Stimulated activated naive CD4-positive, alpha-beta T cell treated with Interleukin-2 at 50 U/mL for 16 hours (primary cell): ENCODE measurements at regions not wholly inside any gene's neighbourhood (a gene's known extent, or its start where the extent isn't known, plus 50 kb on each side); places are given as distances from the start of the nearest gene placed in this dataset.

Experiments used
- DNase-seq: peaks from one replicate; lab custom pipeline; 2025; lab: John Stamatoyannopoulos, UW

DNA sequence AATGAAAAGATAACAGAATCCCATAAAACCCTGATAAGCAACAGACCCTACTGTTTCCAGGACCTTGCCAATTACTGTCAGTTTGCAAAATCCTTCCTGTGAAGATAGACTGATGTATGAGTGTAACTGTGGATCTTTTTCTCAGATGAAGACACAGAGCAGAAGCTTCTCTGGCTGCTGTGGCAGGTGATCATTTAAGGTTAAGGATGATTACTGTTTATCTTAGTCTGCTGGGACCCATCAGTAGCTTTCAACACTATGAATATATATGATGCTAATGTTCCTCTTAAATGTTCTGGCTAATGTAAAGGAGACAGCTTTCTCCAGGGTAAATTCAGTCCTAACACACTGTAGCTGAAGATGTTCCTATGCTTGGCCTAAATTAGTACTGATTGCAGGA, 56.0 kb upstream of the CTTNBP2 start:
- no peak for DNase-seq

DNA sequence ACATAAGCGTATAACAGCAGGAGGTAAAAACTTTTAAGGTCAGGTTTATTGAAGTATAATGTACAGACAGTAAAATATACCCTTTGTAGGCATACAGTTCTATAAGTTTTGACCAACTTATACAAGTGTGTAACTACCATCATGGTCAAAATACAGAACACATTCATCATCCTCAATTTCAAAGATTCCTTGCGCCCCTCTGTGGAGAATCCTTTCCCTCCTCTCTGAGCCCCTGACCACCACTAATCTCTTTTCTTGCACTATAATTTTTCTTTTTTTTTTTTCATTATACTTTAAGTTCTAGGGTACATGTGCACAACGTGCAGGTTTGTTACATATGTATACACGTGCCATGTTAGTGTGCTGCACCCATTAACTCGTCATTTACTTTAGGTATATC, 58.1 kb upstream of the CTTNBP2 start:
- no peak for DNase-seq

DNA sequence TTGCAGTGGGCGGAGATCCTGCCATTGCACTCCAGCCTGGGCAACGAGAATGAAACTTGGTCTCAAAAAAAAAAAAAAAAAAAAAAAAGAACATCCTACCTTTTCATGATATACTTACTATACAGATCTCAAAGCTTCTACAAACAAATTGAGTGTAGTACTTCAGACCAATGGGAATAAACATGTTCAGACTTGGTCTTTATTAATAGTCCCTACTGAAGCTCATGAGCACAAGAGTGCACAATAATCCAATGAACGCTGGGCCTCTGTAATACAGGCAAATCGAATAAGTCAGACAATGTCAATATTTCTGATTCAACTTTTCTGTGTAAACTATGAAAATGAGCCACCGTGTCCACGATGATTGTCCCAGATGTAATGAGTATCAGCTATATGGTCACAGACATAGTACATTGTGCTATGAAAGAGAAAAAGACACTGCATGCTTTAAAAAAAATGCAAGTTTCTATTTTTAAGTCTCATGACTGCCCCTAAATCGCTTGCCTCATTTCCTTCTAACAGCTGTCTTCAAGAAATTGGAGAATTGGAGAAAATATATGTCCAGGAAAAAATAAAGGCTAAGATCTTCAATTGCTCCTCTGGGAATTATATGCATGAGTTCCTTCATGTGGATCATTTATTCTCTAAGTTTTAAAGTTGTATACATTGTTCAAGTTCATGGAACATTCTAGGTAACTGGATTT, 64.0 kb upstream of the CTTNBP2 start:
- DNase-seq = no peak

DNA sequence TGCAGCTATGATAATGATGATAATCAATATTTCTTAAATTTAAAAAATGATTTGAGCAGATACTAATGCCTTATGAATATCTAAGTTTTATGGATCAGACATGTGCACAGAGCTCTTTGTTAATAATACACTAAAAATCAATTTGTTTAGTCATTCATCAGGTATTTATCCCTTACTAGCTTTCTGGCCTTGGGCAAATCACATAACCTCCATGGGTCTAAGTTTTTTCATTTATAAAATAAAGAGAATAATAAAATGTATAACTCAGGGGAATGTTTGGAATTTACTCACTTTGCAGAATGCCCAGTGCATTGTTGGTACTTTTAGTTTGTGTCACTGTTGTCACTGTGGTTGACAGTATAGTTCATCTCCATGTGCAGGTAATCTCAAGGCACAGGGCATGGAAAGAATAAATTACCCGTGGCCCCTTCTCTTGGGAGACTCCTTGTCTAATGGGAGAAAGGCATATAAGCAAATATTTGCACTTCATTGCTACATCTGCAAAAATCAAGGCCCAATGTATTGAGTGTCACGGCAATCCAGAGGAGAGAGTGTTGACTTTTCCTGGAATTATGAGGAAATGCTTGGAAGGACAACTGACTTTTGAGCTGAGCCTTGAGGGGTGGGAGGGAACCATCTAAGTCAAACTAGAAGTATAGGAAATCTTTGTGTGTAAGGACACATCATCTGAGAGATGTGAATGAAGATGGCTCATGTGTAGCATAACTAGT, 64.7 kb upstream of the CTTNBP2 start:
- no peak for DNase-seq

DNA sequence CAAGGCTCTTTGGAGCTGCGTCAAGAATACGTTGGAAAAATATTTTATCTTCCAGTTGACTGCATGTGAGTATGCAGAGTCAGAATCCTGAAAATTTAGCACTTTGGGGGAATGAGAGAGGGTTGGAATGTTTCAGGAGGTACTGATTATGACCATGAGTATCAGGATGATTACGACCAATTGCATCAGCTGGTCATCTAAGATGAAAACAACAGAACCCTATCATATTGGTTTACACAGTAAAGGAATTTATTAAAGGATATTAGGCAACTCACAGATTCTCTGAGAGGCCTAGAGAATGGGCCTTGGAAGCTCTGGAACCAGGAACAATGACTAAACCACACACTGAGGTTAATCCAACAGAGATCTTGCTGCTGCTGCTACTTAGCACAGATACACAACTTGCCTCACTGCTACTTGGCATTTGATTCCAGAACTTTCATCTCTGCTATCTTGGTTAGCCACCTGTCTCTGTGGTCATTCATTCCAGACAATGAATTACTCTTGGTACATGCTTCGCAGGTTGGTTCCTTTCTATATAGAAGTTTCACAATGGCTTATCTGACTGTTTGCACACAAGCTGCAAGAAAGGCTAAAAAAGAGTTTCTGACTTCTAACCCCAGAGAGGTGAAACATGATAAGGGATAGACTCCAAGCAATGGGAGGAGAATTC, 68.0 kb upstream of the CTTNBP2 start:
- DNase-seq = no peak

DNA sequence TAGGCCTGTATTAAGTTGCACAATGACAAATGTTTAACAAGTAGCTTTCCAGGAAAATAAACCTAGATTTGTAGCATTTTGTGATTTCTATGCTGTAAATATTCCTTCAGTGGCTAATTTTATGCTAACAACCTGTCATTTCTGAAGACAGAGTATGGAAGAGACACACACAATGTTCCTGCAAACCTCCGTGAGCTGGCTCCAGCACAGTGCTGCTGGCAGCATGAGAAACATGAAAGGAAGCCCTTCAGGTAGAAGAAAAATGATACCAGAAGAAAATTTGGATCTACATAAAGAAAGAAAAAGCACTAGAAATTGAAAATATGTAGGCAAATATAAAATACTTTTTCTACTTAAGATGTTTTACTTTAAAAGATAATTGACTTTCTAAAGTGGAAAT, 69.5 kb upstream of the CTTNBP2 start:
- no peak for DNase-seq

DNA sequence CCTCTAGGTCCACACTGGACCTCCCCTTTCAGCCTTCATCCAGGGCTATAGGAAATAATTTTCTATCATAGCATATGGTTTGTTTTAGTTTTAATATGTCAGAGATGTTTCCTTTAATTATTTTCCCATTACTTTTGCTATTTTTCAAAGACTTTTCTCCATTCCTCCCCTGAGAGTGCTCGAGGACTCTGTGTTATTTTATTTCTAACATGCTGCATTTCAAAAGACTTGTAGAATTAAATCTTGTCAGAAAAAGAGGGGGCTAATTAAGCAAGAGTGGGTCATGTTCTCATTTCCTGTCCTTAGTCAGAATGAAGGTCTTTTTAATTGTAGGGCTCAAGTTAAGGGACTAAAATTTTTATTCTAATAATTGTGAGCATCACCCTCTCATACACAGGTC, 71.6 kb upstream of the CTTNBP2 start:
- no peak for DNase-seq

DNA sequence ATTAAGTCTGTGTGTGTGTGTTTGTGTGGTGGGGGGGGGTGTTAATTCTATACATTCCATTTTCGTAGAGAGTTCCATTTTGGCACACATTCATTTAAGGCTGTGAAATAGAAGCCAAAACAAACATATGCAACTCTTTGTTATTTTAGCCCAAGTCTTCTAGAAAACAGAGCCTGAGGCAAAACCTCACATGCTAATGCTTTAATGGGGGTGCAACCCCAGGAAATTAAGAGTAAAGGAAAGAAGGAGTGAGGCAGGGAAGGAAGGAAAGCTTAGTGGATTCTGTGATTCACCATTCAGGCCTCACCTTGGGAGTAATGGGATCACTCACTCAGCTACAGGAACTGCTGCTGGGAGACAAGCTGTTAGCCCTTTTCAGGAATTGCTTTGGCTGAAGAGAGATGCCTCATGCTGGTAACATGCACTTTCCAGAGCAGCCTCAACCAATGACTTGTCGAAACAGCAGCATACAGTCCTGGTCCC, 73.0 kb upstream of the CTTNBP2 start:
- DNase-seq = no peak

DNA sequence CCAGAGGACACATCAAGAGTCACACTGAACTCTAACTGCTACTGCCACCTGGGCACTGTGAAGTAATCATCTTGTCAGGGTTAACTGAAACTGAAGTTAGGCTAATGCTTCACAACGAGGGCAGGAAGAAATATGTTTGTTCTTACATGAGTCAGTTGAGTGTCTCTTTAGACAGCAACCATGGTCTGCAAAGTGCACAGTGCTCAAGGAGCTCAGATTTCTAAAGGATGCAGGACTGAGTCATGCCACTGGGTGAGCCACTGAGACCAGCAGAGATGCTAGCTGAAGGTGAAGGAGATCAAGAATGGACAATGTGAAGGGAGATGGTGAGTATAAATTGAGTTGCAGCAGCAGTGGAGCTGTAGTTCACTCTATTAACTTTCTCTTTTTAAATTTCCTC, 76.0 kb upstream of the CTTNBP2 start:
- DNase-seq = no peak

DNA sequence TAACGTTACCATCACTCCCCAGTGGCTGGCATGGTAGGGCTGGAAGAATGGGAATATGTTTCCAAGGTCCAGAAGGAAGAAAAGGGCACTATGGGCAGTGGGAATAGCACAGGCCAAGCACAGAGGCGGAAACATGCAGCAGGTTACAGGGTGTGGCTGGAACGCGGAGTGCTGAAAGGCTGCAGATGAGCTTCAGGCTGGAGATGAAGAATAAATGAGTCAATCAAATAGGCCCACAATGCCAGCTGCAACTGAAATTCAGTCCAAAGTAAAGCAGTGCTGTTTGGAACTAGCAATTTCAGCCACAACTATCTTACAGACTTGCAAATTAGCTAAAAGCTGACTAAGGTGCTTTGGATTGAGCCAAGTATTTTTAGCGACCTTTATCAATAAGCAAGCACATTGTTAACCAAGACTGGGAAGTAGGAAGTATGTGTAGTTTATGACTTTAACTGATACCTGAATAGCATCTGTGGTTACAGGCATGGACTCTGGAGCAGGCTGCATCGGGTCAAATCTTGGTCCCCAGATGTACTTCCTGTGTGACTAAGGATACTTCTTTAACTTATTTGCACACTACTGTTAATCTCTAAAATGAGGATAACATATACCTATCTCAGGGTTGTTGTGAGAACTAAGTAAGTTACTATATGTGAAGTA, 77.5 kb upstream of the CTTNBP2 start:
- DNase-seq = no peak

DNA sequence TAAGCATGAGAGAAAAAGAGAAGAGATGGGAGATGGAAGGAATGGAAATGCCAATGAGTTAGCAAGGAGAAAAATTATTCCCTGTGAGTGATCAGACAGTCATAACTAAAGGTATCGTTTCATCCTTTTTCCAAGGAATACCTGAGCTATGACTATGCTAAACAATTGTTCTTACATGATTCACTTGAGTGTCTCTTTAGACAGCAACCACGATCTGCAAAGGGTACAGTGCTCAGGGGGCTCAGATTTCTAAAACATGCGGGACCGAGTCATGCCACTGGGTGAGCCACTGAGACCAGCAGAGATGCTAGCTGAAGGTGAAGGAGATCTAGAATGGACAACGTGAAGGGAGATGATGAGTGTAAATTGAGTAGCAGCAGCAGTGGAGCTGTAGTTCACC, 78.0 kb upstream of the CTTNBP2 start:
- no peak for DNase-seq

DNA sequence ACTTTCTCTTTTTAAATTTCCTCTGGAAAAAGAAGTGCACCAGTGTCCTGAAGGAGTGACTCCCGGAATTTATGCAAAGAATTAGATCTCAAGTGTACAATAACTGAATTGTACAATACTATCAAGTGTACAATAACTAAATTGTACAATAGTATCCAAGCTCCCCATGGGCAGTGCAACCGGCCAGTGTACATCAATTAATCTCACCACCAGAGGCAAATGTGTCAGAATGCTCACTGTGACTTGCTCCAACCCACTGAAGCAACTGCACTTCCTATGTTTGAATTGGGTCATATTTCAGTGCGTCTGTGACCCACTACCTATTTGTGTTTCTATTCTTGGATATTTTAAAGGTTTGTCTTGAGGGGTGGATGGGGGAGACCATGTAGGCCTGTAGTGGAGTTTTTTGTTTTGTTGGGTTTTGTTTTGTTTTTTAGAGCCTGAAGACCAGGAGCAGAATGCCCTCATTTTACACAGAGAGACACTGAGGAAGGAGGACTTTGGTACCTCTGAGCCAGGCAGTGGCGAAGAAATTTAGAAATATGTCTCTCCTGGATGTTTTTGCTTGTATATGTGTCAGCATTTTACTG, 78.5 kb upstream of the CTTNBP2 start:
- no peak for DNase-seq

DNA sequence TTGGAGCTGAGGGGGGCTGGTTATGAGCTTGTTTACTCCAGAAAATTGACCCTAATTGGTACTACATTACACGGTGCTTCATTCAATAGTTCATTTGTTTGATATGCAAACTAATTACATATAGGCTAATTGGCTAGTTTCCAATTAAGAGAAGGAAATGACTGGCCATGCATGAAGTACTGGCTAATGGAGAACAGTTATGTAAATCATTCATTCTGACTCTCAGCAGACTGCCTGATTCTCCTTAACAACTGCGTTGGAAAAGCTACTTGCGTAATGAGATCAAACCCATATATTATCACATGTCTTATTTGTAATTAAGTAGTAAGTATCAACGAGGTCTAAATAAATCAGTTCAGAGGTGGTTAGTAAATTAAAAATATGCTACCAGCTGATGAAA, 81.8 kb upstream of the CTTNBP2 start:
- no peak for DNase-seq

DNA sequence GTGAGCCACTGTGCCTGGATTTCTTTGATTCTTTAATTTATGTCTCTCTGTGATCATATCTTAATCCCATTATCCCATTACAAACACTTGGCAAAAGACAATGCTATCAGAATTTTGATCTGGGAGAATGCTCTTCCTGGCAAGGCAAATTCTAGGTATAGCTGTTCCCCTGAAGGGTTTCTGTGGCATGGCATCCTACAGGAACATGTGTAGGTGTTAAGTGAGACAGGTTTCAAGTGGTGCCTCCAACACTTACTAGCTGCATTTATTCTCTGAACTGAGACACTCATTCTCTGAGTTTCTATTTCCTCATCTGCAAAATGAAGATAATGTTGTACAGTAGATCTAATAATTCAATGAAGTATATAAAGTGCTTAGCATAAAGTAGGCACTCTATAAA, 87.1 kb upstream of the CTTNBP2 start:
- DNase-seq = no peak

DNA sequence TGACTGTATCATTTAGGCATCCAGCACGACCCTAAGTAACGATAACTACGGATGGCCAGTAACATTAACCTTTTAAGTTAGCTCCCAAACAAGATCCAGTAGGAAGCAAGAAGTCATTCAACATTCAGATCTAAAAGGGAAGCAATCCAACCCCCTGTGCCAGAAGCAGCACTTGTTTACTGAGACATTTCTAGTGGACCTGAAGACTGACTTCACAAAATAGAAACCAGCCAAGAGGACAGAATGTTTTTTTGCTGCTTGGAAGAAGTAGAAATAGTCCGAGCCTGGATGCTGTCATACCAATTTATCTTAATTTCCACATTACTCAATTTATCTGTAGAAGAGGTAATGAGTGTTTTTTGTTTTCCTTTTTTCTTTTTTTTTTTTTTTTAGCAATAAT, 88.0 kb upstream of the CTTNBP2 start:
- DNase-seq = no peak

DNA sequence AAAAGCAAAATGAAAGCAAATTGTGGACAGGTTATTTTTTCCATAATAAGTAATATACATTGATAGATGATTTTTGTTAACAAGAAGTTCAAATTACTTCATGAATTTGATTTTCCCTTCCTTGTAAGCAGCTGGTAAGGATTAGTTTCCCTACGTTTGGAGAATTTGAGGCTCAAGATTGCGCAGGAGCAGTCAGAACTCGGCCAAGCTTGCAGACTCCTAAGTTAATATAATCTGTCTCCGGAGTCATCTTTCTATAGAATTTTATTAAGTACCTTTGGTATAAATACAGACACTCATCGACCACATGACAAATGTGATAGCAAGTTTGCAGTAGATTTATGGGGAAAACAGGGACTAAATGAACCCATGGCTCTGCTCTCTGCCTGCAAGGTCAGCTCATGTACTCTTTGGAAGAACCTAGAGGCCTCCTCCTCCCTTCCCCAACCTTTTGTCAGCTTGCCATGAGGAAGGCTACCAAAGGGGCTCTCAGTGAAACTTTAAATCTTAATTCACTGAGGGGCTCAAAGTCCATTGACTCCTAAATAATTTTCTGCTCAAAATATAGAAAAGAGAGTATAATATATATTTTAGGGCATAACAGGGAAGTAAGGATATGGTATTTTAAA, 89.2 kb upstream of the CTTNBP2 start:
- no peak for DNase-seq

DNA sequence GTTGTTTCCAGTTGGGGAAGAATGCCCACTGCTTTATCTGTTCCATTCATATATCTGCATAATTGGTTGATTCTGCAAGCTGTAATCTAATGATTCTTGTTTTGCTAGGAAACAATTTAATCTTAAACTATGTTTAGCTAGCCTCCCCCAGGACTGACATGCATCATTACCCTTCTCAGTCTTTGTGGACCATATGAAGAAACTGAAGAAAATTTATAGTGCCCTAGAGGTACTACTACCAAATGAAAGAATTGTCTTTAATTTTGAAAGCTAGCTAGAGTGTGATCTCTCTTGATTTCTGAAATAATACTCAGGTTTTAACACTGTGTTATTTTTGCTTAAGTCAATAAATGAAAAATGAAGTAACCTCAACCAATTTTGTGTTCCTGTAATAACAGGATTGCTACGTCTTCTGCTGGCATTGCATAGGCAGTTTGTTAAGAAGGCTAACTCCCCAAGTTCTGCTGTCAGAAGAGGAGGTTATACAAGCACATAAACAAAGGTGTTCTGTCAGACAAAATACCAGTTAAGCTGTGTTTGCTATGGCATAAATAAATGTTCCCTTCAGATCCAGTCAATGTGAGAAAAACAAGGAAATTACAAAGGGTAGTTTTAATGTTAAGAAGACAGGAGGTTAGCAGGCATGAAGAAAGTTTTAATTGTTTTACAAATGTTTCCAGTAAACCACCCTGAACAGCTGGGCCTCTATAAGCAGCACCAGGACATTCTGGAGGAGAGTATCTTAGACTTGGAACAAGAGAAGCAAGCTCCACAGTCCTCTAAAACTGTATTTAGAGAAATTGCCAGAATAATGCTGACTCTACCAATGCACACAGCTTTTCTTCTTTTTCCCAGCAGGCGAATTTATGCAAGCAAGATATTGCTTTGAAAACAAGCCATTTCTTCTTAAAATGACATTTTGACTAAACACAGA, 90.3 kb upstream of the CTTNBP2 start:
- no peak for DNase-seq

DNA sequence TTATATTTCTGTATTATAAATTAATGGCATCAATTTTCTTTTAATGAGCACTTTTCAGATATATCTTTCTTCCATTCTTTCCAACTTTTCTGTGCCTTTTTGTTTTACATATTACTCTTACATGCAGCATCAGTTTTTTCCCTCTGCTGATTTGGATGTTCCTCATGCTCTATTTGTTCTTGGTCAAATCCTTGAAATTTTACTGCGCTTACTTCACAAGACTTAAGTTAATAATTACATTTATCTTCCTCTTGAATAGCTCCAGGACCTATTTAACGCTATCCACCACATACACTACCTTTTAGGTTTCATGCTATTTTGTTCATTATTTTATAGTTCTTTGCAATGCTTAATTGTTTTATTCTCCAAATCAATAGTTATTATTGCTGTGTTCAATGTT, 97.6 kb upstream of the CTTNBP2 start:
- no peak for DNase-seq

DNA sequence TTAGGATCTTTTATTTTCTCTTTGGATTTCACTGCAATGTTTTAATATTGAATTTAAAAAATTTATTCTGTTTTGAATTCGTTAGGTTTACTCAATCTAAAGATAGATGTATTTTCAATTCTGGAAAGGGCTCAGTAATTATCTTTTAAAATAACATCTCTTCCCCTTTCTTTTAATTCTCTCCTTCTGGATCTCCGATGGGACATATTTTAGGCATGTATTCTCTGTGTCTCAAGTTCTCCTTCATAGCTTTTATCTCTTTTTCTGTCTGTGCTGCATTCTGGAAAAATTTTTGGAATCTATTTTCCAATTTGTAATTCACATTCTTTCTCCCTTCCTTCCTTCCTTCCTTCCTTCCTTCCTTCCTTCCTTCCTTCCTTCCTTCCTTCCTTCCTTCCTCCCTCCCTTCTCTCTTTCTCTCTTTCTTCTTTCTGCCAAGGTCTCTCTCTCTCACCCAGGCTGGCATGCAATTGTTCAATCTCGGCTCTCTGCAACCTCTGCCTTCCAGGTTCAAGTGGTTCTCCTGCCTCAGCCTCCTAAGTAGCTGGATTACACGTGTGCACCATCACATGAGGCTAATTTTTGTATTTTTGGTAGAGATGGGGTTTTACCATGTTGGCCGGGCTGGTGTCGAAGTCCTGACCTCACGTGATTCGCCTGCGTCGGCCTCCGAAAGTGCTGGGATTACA, 98.5 kb upstream of the CTTNBP2 start:
- no peak for DNase-seq

DNA sequence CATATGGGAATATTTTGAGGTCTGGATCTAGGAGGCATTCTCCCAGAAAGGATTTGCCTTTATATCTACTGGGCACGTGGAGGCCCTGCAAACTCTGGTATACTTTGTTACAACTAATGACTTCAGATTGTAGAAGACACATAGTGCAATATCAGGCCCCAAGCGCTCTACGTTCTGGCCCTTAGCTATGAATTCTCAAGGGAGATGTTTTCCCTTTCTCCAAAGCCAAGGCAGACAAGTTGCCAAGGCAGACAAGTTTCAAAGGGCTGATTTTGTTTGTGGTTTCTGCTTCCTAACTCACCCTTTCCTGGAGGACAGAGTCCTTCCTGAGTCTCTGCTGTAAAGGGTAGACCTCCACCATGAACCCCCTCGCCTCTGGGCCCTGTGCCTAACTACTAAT, 99.4 kb upstream of the CTTNBP2 start:
- no peak for DNase-seq
